ENCODE measurements at regions not wholly inside any gene's neighbourhood (a gene's known extent, or its start where the extent isn't known, plus 50 kb on each side); places are given as distances from the start of the nearest gene placed in this dataset.

GRCh38 chr3:61505197-61505596, 56.2 kb upstream of the PTPRG start:
- WGBS, 2 donors (ENCODE audit: low coverage in 1 of 2), result 100% methylated on average over 2 of the region's 5 CpGs

GRCh38 chr3:61507946-61508345, 53.4 kb upstream of the PTPRG start:
- Histone ChIP-seq H3K4me3 (no peak overlapping the region), H3K27ac (no peak overlapping the region), H3K4me1 (no peaks in the 10 kb centered on the region), H3K9me3 (peaks cover 0 to 4% (median 0%) of the 10 kb centered on the region in 3 donors), H3K36me3 (no peaks in the 10 kb centered on the region), H3K27me3 (no peaks in the 10 kb centered on the region)
- TF ChIP-seq CTCF (IDR thresholded peaks at IDR 0.05), result no peak
- no peak for TF ChIP-seq POLR2AphosphoS5 (IDR thresholded peaks at IDR 0.05)
- TF ChIP-seq POLR2A (IDR thresholded peaks at IDR 0.05), result no peak
- TF ChIP-seq EP300 (IDR thresholded peaks at IDR 0.05), result no peak
- WGBS, 2 donors (ENCODE audit: low coverage in 1 of 2), result 32% methylated on average over 1 of the region's 1 CpG; no CpG with 5 or more reads in 1 of the 2 donors
- no peak for ATAC-seq

More at GRCh38 chr3:61505197-61505596, 56.2 kb upstream of the PTPRG start:
- Histone ChIP-seq H3K4me3 (no peak overlapping the region), H3K27ac (no peak overlapping the region), H3K36me3 (no peaks in the 10 kb centered on the region), H3K4me1 (no peaks in the 10 kb centered on the region), H3K9me3 (peaks cover 0 to 23% (median 0%) of the 10 kb centered on the region in 3 donors), H3K27me3 (no peaks in the 10 kb centered on the region)
- no peak for TF ChIP-seq POLR2AphosphoS5 (IDR thresholded peaks at IDR 0.05)
- no peak for TF ChIP-seq CTCF (IDR thresholded peaks at IDR 0.05)
- TF ChIP-seq POLR2A (IDR thresholded peaks at IDR 0.05), result no peak
- no peak for TF ChIP-seq EP300 (IDR thresholded peaks at IDR 0.05)
- no peak for ATAC-seq

Data from gastroesophageal sphincter (tissue), 4 donors.